CD14-positive monocyte (primary cell): ENCODE measurements at regions not wholly inside any gene's neighbourhood (a gene's known extent, or its start where the extent isn't known, plus 50 kb on each side); places are given as distances from the start of the nearest gene placed in this dataset.

Experiments
- DNase-seq, 3 donors: peaks; one replicate each; pipeline ENCODE4 v3.0.0-alpha.2; 2011 to 2022
- H2AFZ ChIP-seq: 2 replicates; pipeline ENCODE4 v1.6.0; 2012; ENCODE audit warnings: mild to moderate bottlenecking, low read depth, low read length, inconsistent platforms; ENCODE audit not compliant: insufficient read depth, poor library complexity, severe bottlenecking
- H3K27ac ChIP-seq, 2 donors: 1 replicate in 1 of 2; 2 replicates in 1 of 2; pipeline ENCODE4 v1.5.1; 2012 to 2013; ENCODE audit warnings: low read length in 2 of 2, control low read depth in 1 of 2, inconsistent platforms in 1 of 2, low read depth in 1 of 2, mild to moderate bottlenecking in 1 of 2
- H3K27me3 ChIP-seq, 2 donors: one replicate each; pipeline versions ENCODE4 v1.6.0 to v1.6.1; 2011 to 2013; ENCODE audit warnings: low read length in 2 of 2; ENCODE audit not compliant: control insufficient read depth in 2 of 2, insufficient read depth in 2 of 2
- H3K36me3 ChIP-seq, 2 donors: replicated peaks in 1 of 2; 1 replicate in 1 of 2; 2 replicates in 1 of 2; pipeline versions ENCODE4 v1.5.1 to v1.6.1; 2012 to 2013; ENCODE audit warnings: low read length in 2 of 2, control low read depth in 1 of 2, inconsistent platforms in 1 of 2, mild to moderate bottlenecking in 1 of 2; ENCODE audit not compliant: insufficient read depth in 2 of 2, control insufficient read depth in 1 of 2
- H3K4me1 ChIP-seq, 2 donors: 1 replicate in 1 of 2; 2 replicates in 1 of 2; pipeline versions ENCODE4 v1.5.1 to v1.6.1; 2012 to 2013; ENCODE audit warnings: low read length in 2 of 2, control low read depth in 1 of 2, inconsistent platforms in 1 of 2, mild to moderate bottlenecking in 1 of 2, moderate library complexity in 1 of 2; ENCODE audit not compliant: insufficient read depth in 2 of 2, control insufficient read depth in 1 of 2
- H3K4me2 ChIP-seq: replicated peaks from 2 replicates; pipeline ENCODE3; 2012; ENCODE audit warnings: low read length, moderate library complexity, mild to moderate bottlenecking; ENCODE audit not compliant: poor library complexity, severe bottlenecking; ENCODE audit errors: extremely low read depth
- H3K4me3 ChIP-seq, 3 experiments: fragments of 200-600 bp in 1 of 3; sonication (generic) in 1 of 3; replicated peaks in 1 of 3; 1 replicate in 2 of 3; 2 replicates in 1 of 3; pipeline ENCODE4 v1.5.1; 2011 to 2013; ENCODE audit warnings: low read length in 3 of 3, mild to moderate bottlenecking in 3 of 3, control low read depth in 2 of 3, low read depth in 2 of 3, inconsistent platforms in 1 of 3, moderate library complexity in 1 of 3
- H3K79me2 ChIP-seq: 2 replicates; pipeline ENCODE4 v1.6.0; 2012; ENCODE audit warnings: mild to moderate bottlenecking, control low read depth, inconsistent platforms, low read length, moderate library complexity; ENCODE audit not compliant: insufficient read depth
- H3K9ac ChIP-seq: 2 replicates; pipeline ENCODE4 v1.6.0; 2017; ENCODE audit warnings: low read length, mild to moderate bottlenecking; ENCODE audit not compliant: insufficient read depth, poor library complexity, severe bottlenecking
- H3K9me3 ChIP-seq, 2 donors: replicated peaks in 1 of 2; 1 replicate in 1 of 2; 2 replicates in 1 of 2; pipeline versions ENCODE4 v1.5.1 to v1.6.1; 2012 to 2013; ENCODE audit warnings: low read length in 2 of 2, control low read depth in 1 of 2; ENCODE audit not compliant: control insufficient read depth in 1 of 2, insufficient read depth in 1 of 2
- H4K20me1 ChIP-seq: 2 replicates; pipeline ENCODE4 v1.6.0; 2012; ENCODE audit warnings: mild to moderate bottlenecking, low read length, control low read depth, moderate library complexity; ENCODE audit not compliant: insufficient read depth
- H3K27ac Mint-ChIP-seq, 7 donors: one replicate each; pipeline ENCODE4 v1.8.0; 2020; ENCODE audit warnings: mild to moderate bottlenecking in 7 of 7, mixed read lengths in 7 of 7, moderate library complexity in 6 of 7, inconsistent platforms in 2 of 7
- H3K27me3 Mint-ChIP-seq, 3 donors: one replicate each; pipeline ENCODE4 v1.8.0; 2021 to 2022; ENCODE audit warnings: low read depth in 3 of 3, mild to moderate bottlenecking in 3 of 3, mixed read lengths in 3 of 3, moderate library complexity in 3 of 3, inconsistent platforms in 1 of 3
- H3K36me3 Mint-ChIP-seq, 2 donors: one replicate each; pipeline ENCODE4 v1.8.0; 2020; ENCODE audit warnings: mixed read lengths in 2 of 2, inconsistent platforms in 1 of 2, mild to moderate bottlenecking in 1 of 2
- H3K4me1 Mint-ChIP-seq: one replicate; pipeline ENCODE4 v1.8.0; 2020; ENCODE audit warnings: mild to moderate bottlenecking, mixed read lengths
- H3K4me3 Mint-ChIP-seq, 2 donors: one replicate each; pipeline ENCODE4 v1.8.0; 2020; ENCODE audit warnings: mild to moderate bottlenecking in 2 of 2, mixed read lengths in 2 of 2, moderate library complexity in 1 of 2
- H3K9me3 Mint-ChIP-seq, 7 donors: one replicate each; pipeline ENCODE4 v1.8.0; 2020 to 2022; ENCODE audit warnings: mixed read lengths in 7 of 7, mild to moderate bottlenecking in 6 of 7, moderate library complexity in 6 of 7, inconsistent platforms in 2 of 7
- WGBS: methylation state at CpG from one replicate; pipeline ENCODE4 v1.1.5; 2013; ENCODE audit warnings: missing lambda C conversion rate; ENCODE audit not compliant: insufficient coverage; 5-methylcytosine and 5-hydroxymethylcytosine counted together
- intact Hi-C, 2 donors: fragments of 100-400 bp; cut with micrococcal nuclease; formaldehyde crosslinking; loops; one replicate each; pipeline versions ENCODE4 v1.15.0 to v1.15.1; 2023
- TF ChIP-seq, protein P1 (sequence below): fragments of 200-600 bp; IDR thresholded peaks from one replicate; pipeline ENCODE4 v1.8.0; 2022; ENCODE audit warnings: antibody characterized with exemption, mild to moderate bottlenecking

DNA sequence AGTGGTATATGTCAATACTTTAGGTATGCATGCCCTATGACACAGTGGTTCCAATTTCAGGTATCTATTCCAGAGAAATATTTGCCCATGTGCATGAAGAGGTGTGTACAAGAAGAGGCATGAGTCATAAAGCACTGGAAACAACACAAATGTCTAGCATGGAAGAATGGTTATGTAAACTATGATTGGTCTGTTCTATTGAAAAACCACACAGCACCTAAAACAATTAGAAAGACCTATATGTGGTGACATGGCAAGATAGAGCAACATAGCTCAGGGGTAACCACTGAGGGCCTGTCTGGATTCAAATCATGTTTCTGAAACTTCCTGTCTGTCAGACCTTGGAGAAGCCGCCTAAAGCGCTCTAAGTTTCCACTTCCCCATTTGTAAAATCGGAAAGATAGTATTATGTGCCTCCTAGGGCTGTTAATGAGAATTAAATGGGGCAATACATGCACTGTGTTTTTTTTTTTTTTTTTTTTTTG is 63.4 kb upstream of the GPCPD1 start:
- DNase-seq, result peak; percentile 85 to 98 (median 87)
- peaks cover 75 to 88% of the 10 kb centered on the region in 2 donors for H3K4me1 ChIP-seq
- Mint-ChIP-seq H3K27me3 (no peaks in the 10 kb centered on the region), H3K9me3 (peaks cover 0 to 2% (median 0%) of the 10 kb centered on the region in 7 donors), H3K27ac (peak overlapping the region; percentile 93 to 98 (median 96)), H3K4me3 (no peak overlapping the region), H3K4me1 (peaks cover 59% of the 10 kb centered on the region), H3K36me3 (no peaks in the 10 kb centered on the region)
- no peaks in the 10 kb centered on the region for H3K36me3 ChIP-seq
- no peaks in the 10 kb centered on the region for H3K9me3 ChIP-seq
- H3K79me2 ChIP-seq, result no peaks in the 10 kb centered on the region
- H2AFZ ChIP-seq, result no peak overlapping the region
- H3K9ac ChIP-seq, result peak overlapping the region; percentile 47
- intact Hi-C loops, result loop anchor here in 1 of 2 donors (2.0 kb wide), 1 partner anchor 15 kb away; no protein-coding TSS in a partner anchor
- TF ChIP-seq, protein P1, sequence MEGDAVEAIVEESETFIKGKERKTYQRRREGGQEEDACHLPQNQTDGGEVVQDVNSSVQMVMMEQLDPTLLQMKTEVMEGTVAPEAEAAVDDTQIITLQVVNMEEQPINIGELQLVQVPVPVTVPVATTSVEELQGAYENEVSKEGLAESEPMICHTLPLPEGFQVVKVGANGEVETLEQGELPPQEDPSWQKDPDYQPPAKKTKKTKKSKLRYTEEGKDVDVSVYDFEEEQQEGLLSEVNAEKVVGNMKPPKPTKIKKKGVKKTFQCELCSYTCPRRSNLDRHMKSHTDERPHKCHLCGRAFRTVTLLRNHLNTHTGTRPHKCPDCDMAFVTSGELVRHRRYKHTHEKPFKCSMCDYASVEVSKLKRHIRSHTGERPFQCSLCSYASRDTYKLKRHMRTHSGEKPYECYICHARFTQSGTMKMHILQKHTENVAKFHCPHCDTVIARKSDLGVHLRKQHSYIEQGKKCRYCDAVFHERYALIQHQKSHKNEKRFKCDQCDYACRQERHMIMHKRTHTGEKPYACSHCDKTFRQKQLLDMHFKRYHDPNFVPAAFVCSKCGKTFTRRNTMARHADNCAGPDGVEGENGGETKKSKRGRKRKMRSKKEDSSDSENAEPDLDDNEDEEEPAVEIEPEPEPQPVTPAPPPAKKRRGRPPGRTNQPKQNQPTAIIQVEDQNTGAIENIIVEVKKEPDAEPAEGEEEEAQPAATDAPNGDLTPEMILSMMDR, result no peak
- peak overlapping the region; percentile 76 to 87 for H3K27ac ChIP-seq
- H3K4me3 ChIP-seq, result peak overlapping the region in 1 of 3 experiments; percentile 36
- no CpG with 5 or more reads among the region's 3 CpGs for WGBS
- H3K27me3 ChIP-seq, result no peaks in the 10 kb centered on the region
- peak overlapping the region; percentile 45 for H3K4me2 ChIP-seq
- H4K20me1 ChIP-seq, result no peaks in the 10 kb centered on the region

DNA sequence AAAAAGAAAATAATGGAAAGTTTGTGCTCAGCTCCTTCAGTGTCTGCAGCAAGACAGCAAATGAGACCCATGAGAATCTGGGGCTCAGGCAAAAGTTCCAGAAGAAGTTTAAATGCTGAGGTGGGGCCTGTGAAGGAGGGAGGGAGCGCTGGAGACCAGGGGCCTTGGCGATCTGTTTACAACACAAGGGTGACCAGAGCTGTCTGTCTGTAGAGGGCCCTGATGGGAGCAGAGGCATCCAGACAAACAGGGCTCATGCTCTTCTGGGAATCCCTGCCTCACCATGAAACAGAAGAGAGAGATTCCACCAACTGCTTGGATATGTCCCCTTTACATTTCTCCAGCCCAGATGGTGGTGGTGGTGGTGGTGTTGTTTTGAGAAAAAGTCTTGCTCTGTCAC is 60.1 kb upstream of the GPCPD1 start:
- H3K9ac ChIP-seq, result peak overlapping the region; percentile 46
- H3K27me3 Mint-ChIP-seq, result no peaks in the 10 kb centered on the region
- intact Hi-C loops, result loop anchor here in 1 of 2 donors (1.0 kb wide), 1 partner anchor 10 kb away; no protein-coding TSS in a partner anchor
- H3K4me1 Mint-ChIP-seq, result peaks cover 63% of the 10 kb centered on the region
- H3K4me1 ChIP-seq, result peaks cover 75 to 79% of the 10 kb centered on the region in 2 donors
- TF ChIP-seq, protein P1, result no peak
- no CpG with 5 or more reads among the region's 2 CpGs for WGBS
- H2AFZ ChIP-seq, result no peak overlapping the region
- peak overlapping the region; percentile 94 to 98 (median 97) for H3K27ac Mint-ChIP-seq
- H3K4me3 ChIP-seq, result peak overlapping the region in 1 of 3 experiments; percentile 36
- H3K4me2 ChIP-seq, result peak overlapping the region; percentile 39
- H3K79me2 ChIP-seq, result no peaks in the 10 kb centered on the region
- H3K36me3 ChIP-seq, result no peaks in the 10 kb centered on the region
- no peaks in the 10 kb centered on the region for H3K9me3 ChIP-seq
- no peaks in the 10 kb centered on the region for H3K27me3 ChIP-seq
- no peak for DNase-seq
- no peaks in the 10 kb centered on the region for H4K20me1 ChIP-seq
- H3K4me3 Mint-ChIP-seq, result peak overlapping the region in 1 of 2 donors; percentile 30
- H3K9me3 Mint-ChIP-seq, result peaks cover 0 to 2% (median 0%) of the 10 kb centered on the region in 7 donors
- H3K36me3 Mint-ChIP-seq, result peaks cover 3% of the 10 kb centered on the region in 2 donors
- H3K27ac ChIP-seq, result peak overlapping the region; percentile 90 to 92
